Mesenchymal stem cell (in vitro differentiated cells and primary cell): ENCODE measurements at regions not wholly inside any gene's neighbourhood (a gene's known extent, or its start where the extent isn't known, plus 50 kb on each side); places are given as distances from the start of the nearest gene placed in this dataset.

Source experiments
- DNase-seq: peaks from one replicate; pipeline ENCODE4 v3.0.0-alpha.2; 2013
- H2AFZ ChIP-seq: one replicate; pipeline ENCODE4 v1.6.1; 2013; ENCODE audit warnings: low read depth, mild to moderate bottlenecking, control low read depth, inconsistent platforms, low read length, moderate library complexity
- H2AK5ac ChIP-seq: 2 replicates; pipeline ENCODE4 v1.6.1; 2013; ENCODE audit warnings: low read length, moderate library complexity, mild to moderate bottlenecking, inconsistent platforms; ENCODE audit not compliant: severe bottlenecking
- H2BK120ac ChIP-seq: one replicate; pipeline ENCODE4 v1.6.1; 2013; ENCODE audit warnings: low read depth, mild to moderate bottlenecking, inconsistent platforms, low read length, moderate library complexity
- H2BK12ac ChIP-seq, 2 experiments: one replicate each; pipeline ENCODE4 v1.6.1; 2013; ENCODE audit warnings: inconsistent platforms in 2 of 2, low read length in 2 of 2, mild to moderate bottlenecking in 2 of 2, moderate library complexity in 2 of 2, control low read depth in 1 of 2
- H2BK15ac ChIP-seq: one replicate; pipeline ENCODE4 v1.6.1; 2013; ENCODE audit warnings: mild to moderate bottlenecking, low read depth, inconsistent platforms; ENCODE audit not compliant: poor library complexity, severe bottlenecking
- H2BK5ac ChIP-seq: 2 replicates; pipeline ENCODE4 v1.6.1; 2013; ENCODE audit warnings: low read depth, mild to moderate bottlenecking, low read length, control low read depth, inconsistent platforms; ENCODE audit not compliant: poor library complexity, severe bottlenecking
- H3K14ac ChIP-seq, 2 experiments: one replicate each; pipeline ENCODE4 v1.6.1; 2013; ENCODE audit warnings: inconsistent platforms in 2 of 2, low read length in 2 of 2, control low read depth in 1 of 2, mild to moderate bottlenecking in 1 of 2, moderate library complexity in 1 of 2
- H3K18ac ChIP-seq, 2 experiments: one replicate each; pipeline ENCODE4 v1.6.1; 2013; ENCODE audit warnings: inconsistent platforms in 2 of 2, low read length in 2 of 2, control low read depth in 1 of 2, low read depth in 1 of 2, mild to moderate bottlenecking in 1 of 2
- H3K23ac ChIP-seq, 2 experiments: one replicate each; pipeline ENCODE4 v1.6.1; 2013; ENCODE audit warnings: inconsistent platforms in 2 of 2, low read length in 2 of 2, mild to moderate bottlenecking in 2 of 2, moderate library complexity in 2 of 2, control low read depth in 1 of 2
- H3K27ac ChIP-seq: 2 replicates; pipeline ENCODE4 v1.5.1; 2013; ENCODE audit warnings: mild to moderate bottlenecking, moderate library complexity, low read length, control low read depth, inconsistent platforms; ENCODE audit not compliant: poor library complexity, severe bottlenecking
- H3K27me3 ChIP-seq, 2 experiments: 2 replicates each; pipeline versions ENCODE4 v1.6.1 to v1.7.0; 2013; ENCODE audit warnings: low read length in 2 of 2, mild to moderate bottlenecking in 2 of 2, moderate library complexity in 2 of 2, control low read depth in 1 of 2, inconsistent platforms in 1 of 2; ENCODE audit not compliant: control insufficient read depth in 1 of 2, insufficient read depth in 1 of 2
- H3K36me3 ChIP-seq, 2 experiments: 2 replicates each; pipeline versions ENCODE4 v1.6.1 to v1.7.0; 2013; ENCODE audit warnings: low read length in 2 of 2, control low read depth in 1 of 2, inconsistent platforms in 1 of 2, low read depth in 1 of 2, mild to moderate bottlenecking in 1 of 2; ENCODE audit not compliant: insufficient read depth in 2 of 2, control insufficient read depth in 1 of 2
- H3K4ac ChIP-seq, 2 experiments: one replicate each; pipeline ENCODE4 v1.6.1; 2013; ENCODE audit warnings: inconsistent platforms in 2 of 2, low read length in 2 of 2, mild to moderate bottlenecking in 2 of 2, moderate library complexity in 2 of 2, control low read depth in 1 of 2, low read depth in 1 of 2
- H3K4me1 ChIP-seq: 2 replicates; pipeline ENCODE4 v1.6.1; 2013; ENCODE audit warnings: low read depth, low read length, control low read depth; ENCODE audit not compliant: control insufficient read depth, insufficient read depth
- H3K4me2 ChIP-seq: 2 replicates; pipeline ENCODE4 v1.6.1; 2013; ENCODE audit warnings: low read length, mild to moderate bottlenecking, inconsistent platforms; ENCODE audit not compliant: poor library complexity, severe bottlenecking
- H3K4me3 ChIP-seq, 2 experiments: 2 replicates each; pipeline versions ENCODE4 v1.5.1 to v1.7.0; 2013; ENCODE audit warnings: low read length in 2 of 2, mild to moderate bottlenecking in 2 of 2, control low read depth in 1 of 2, low read depth in 1 of 2; ENCODE audit not compliant: insufficient read depth in 1 of 2
- H3K79me1 ChIP-seq: replicated peaks from 2 replicates; pipeline ENCODE4 v1.6.1; 2013; ENCODE audit warnings: mild to moderate bottlenecking, control low read depth, low read length, inconsistent platforms; ENCODE audit not compliant: poor library complexity, severe bottlenecking
- H3K9ac ChIP-seq: 2 replicates; pipeline ENCODE4 v1.7.0; 2013; ENCODE audit warnings: mild to moderate bottlenecking, low read length, moderate library complexity
- H3K9me3 ChIP-seq: 2 replicates; pipeline ENCODE4 v1.7.0; 2013; ENCODE audit warnings: mild to moderate bottlenecking, low read length; ENCODE audit not compliant: control insufficient read depth
- H4K8ac ChIP-seq: one replicate; pipeline ENCODE4 v1.6.1; 2013; ENCODE audit warnings: inconsistent platforms, mild to moderate bottlenecking, low read length, moderate library complexity
- H4K91ac ChIP-seq: one replicate; pipeline ENCODE4 v1.6.1; 2013; ENCODE audit warnings: mild to moderate bottlenecking, low read length, inconsistent platforms
- WGBS: methylation state at CpG from one replicate; pipeline ENCODE4 v1.1.7; 2013; ENCODE audit warnings: mixed read lengths; 5-methylcytosine and 5-hydroxymethylcytosine counted together

GRCh38 chr9:1128046-1128445 is 77.9 kb downstream of the DMRT2 start:
- no peak overlapping the region for H3K18ac ChIP-seq
- no peak overlapping the region for H2BK5ac ChIP-seq
- no peak overlapping the region for H3K4me2 ChIP-seq
- H3K27me3 ChIP-seq, result no peaks in the 10 kb centered on the region
- no peak overlapping the region for H3K4ac ChIP-seq
- H3K4me3 ChIP-seq, result no peak overlapping the region
- no peak overlapping the region for H3K27ac ChIP-seq
- no peak overlapping the region for H2BK12ac ChIP-seq
- H2AK5ac ChIP-seq, result no peak overlapping the region
- no peaks in the 10 kb centered on the region for H3K79me1 ChIP-seq
- H3K14ac ChIP-seq, result no peak overlapping the region
- H2BK120ac ChIP-seq, result no peak overlapping the region
- no peak overlapping the region for H3K23ac ChIP-seq
- DNase-seq, result no peak
- 90% methylated on average over 1 of the region's 1 CpG for WGBS
- no peak overlapping the region for H2AFZ ChIP-seq
- H3K9me3 ChIP-seq, result no peaks in the 10 kb centered on the region
- no peak overlapping the region for H4K91ac ChIP-seq
- H3K36me3 ChIP-seq, result no peaks in the 10 kb centered on the region
- H4K8ac ChIP-seq, result no peak overlapping the region
- no peak overlapping the region for H2BK15ac ChIP-seq
- no peak overlapping the region for H3K9ac ChIP-seq
- H3K4me1 ChIP-seq, result no peaks in the 10 kb centered on the region

GRCh38 chr9:1129382-1129781 is 79.2 kb downstream of the DMRT2 start:
- no peak overlapping the region for H2BK12ac ChIP-seq
- H3K27ac ChIP-seq, result no peak overlapping the region
- no peak overlapping the region for H3K9ac ChIP-seq
- no peaks in the 10 kb centered on the region for H3K9me3 ChIP-seq
- H3K23ac ChIP-seq, result no peak overlapping the region
- DNase-seq, result no peak
- no peaks in the 10 kb centered on the region for H3K27me3 ChIP-seq
- H3K4me3 ChIP-seq, result no peak overlapping the region
- H2BK15ac ChIP-seq, result no peak overlapping the region
- H3K4me2 ChIP-seq, result no peak overlapping the region
- H3K79me1 ChIP-seq, result no peaks in the 10 kb centered on the region
- H4K8ac ChIP-seq, result no peak overlapping the region
- no peak overlapping the region for H2BK5ac ChIP-seq
- H3K4ac ChIP-seq, result no peak overlapping the region
- H2BK120ac ChIP-seq, result no peak overlapping the region
- no peak overlapping the region for H4K91ac ChIP-seq
- H3K36me3 ChIP-seq, result no peaks in the 10 kb centered on the region
- H2AK5ac ChIP-seq, result no peak overlapping the region
- H3K18ac ChIP-seq, result no peak overlapping the region
- H3K14ac ChIP-seq, result no peak overlapping the region
- H3K4me1 ChIP-seq, result no peaks in the 10 kb centered on the region
- WGBS, result 52% methylated on average over 3 of the region's 4 CpGs
- no peak overlapping the region for H2AFZ ChIP-seq

- no peak overlapping the region for H2BK15ac ChIP-seq
- H3K9ac ChIP-seq, result no peak overlapping the region
Observed at GRCh38 chr9:1140057-1140456, 89.9 kb downstream of the DMRT2 start.

GRCh38 chr9:1151691-1152090 is 101.5 kb downstream of the DMRT2 start:
- Histone ChIP-seq H4K8ac (no peak overlapping the region), H4K91ac (no peak overlapping the region), H2AK5ac (no peak overlapping the region), H3K4me2 (no peak overlapping the region), H3K79me1 (no peaks in the 10 kb centered on the region), H2BK12ac (no peak overlapping the region), H3K4ac (no peak overlapping the region), H2BK5ac (no peak overlapping the region), H3K9me3 (no peaks in the 10 kb centered on the region), H2BK15ac (no peak overlapping the region), H3K9ac (no peak overlapping the region), H2BK120ac (no peak overlapping the region), H3K27me3 (no peaks in the 10 kb centered on the region), H3K18ac (no peak overlapping the region), H3K23ac (no peak overlapping the region), H2AFZ (no peak overlapping the region), H3K27ac (no peak overlapping the region), H3K4me3 (no peak overlapping the region), H3K4me1 (no peaks in the 10 kb centered on the region), H3K36me3 (no peaks in the 10 kb centered on the region), H3K14ac (no peak overlapping the region)
- 43% methylated on average over 2 of the region's 2 CpGs for WGBS
- no peak for DNase-seq

More at GRCh38 chr9:1140057-1140456, 89.9 kb downstream of the DMRT2 start:
- H3K79me1 ChIP-seq, result no peaks in the 10 kb centered on the region
- H4K8ac ChIP-seq, result no peak overlapping the region
- no peak overlapping the region for H3K4me3 ChIP-seq
- WGBS, result 83% methylated on average over 1 of the region's 2 CpGs
- H3K27me3 ChIP-seq, result no peaks in the 10 kb centered on the region
- H2BK5ac ChIP-seq, result no peak overlapping the region
- H4K91ac ChIP-seq, result no peak overlapping the region
- H3K4me1 ChIP-seq, result no peaks in the 10 kb centered on the region
- no peak overlapping the region for H2BK120ac ChIP-seq
- H3K27ac ChIP-seq, result no peak overlapping the region
- H2BK12ac ChIP-seq, result no peak overlapping the region
- H3K9me3 ChIP-seq, result peaks cover 20% of the 10 kb centered on the region
- no peaks in the 10 kb centered on the region for H3K36me3 ChIP-seq
- no peak overlapping the region for H3K4ac ChIP-seq
- no peak overlapping the region for H3K4me2 ChIP-seq
- no peak overlapping the region for H3K23ac ChIP-seq
- no peak overlapping the region for H3K18ac ChIP-seq
- H3K14ac ChIP-seq, result no peak overlapping the region
- H2AFZ ChIP-seq, result no peak overlapping the region
- no peak for DNase-seq
- no peak overlapping the region for H2AK5ac ChIP-seq
